ENCODE measurements at regions not wholly inside any gene's neighbourhood (a gene's known extent, or its start where the extent isn't known, plus 50 kb on each side); places are given as distances from the start of the nearest gene placed in this dataset.
A peak's percentile ranks its signal among the peaks of the same experiment; 100 is the strongest.

DNA sequence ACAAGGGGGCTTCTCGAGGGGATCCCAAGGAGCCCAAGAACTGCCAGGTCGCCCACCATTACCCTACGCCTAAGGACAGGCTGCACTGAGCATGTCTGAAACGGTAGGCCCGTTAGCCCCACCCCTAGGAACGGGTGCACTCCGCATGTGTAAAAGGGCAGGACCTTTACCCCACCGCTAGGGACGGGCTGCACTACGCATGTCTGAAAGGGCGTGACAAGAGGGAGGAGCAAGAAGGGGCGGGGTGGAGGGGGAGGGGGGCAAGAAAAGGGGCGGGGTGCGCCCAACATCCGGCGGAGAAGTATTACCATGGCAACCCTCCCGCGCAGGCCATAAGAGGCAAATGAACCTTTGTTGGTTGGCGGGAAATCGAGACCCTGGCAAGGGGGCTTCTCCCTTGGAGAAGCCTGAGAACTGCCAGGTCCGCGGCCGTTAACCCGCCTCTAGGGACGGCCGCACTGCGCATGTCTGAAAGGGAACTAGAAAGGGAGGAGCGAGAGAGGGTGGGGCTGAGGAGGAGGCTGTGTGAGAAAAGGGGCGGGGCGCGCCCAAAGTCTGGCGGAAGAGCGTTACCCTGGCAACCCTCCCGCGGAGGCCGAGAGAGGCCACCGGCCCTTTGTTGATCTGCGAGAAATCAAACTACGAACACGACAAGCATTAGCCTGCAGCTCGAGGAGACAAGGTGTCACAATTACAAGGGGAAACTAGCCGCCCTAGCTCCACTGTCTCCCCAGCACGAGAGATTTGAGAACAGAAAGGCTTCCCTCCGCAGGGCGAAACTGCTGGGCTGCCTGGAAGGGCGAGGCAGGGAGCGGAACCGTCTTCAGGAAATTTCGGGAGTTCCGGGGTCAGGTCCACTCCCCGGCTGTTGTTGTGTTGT, 2046.8 kb downstream of the TP53TG3F start:
- Mint-ChIP-seq H3K36me3 (peaks cover 0 to 7% (median 0%) of the 10 kb centered on the region in 5 donors), H3K4me3 (peak overlapping the region in 1 of 10 donors; percentile 20), H3K9me3 (peaks cover 10 to 62% (median 27%) of the 10 kb centered on the region in 11 donors), H3K4me1 (no peaks in the 10 kb centered on the region), H3K27me3 (no peaks in the 10 kb centered on the region), H3K27ac (no peak overlapping the region)
- Histone ChIP-seq H3K9me3 (ENCODE audit: control insufficient read depth in 2 of 3, low read length in 3 of 3) (peaks cover 0 to 16% (median 0%) of the 10 kb centered on the region in 3 experiments), H3K4me1 (ENCODE audit: control insufficient read depth in 2 of 2, insufficient read depth in 2 of 2, low read length in 2 of 2) (no peaks in the 10 kb centered on the region), H3K27ac (ENCODE audit: low read depth, low read length) (no peak overlapping the region), H3K36me3 (ENCODE audit: control insufficient read depth in 2 of 3, insufficient read depth in 3 of 3, low read length in 3 of 3) (no peaks in the 10 kb centered on the region), H3K27me3 (ENCODE audit: control insufficient read depth in 2 of 2, insufficient read depth in 2 of 2, low read length in 2 of 2) (no peaks in the 10 kb centered on the region), H3K4me3 (ENCODE audit: low read length) (no peak overlapping the region)
- CTCF ChIA-PET = no interaction called here
- POLR2A ChIA-PET = no interaction called here
- DNase-seq (no peak), ATAC-seq (no peak)
- intact Hi-C loops (cut with micrococcal nuclease) = no loop called here

DNA sequence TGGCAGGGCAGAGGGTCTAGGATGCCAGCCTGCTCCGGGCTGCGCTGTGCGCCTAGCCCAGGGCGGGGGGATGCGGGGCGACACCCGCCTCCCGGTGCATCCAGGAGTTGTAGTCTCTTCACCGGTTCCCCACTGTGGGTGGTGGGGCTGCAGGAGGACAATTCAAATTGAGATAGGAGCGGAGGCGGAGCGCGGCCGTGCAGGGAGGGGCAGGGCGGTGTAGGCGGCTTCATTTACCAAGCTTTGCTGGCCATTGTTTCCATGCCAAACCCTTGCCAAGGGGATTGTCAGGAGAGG, 2047.4 kb downstream of the TP53TG3F start:
- Mint-ChIP-seq H3K9me3 (peaks cover 10 to 63% (median 29%) of the 10 kb centered on the region in 11 donors), H3K27me3 (no peaks in the 10 kb centered on the region), H3K4me3 (no peak overlapping the region), H3K27ac (no peak overlapping the region), H3K36me3 (peaks cover 0 to 7% (median 0%) of the 10 kb centered on the region in 5 donors), H3K4me1 (no peaks in the 10 kb centered on the region)
- CTCF ChIA-PET = no interaction called here
- H3K4me3 ChIP-seq (ENCODE audit: low read length) = no peak overlapping the region
- DNase-seq (no peak), ATAC-seq (no peak)
- H3K27ac ChIP-seq (ENCODE audit: low read depth, low read length) = no peak overlapping the region
- H3K9me3 ChIP-seq (ENCODE audit: control insufficient read depth in 2 of 3, low read length in 3 of 3) = peaks cover 0 to 12% (median 0%) of the 10 kb centered on the region in 3 experiments
- POLR2A ChIA-PET = no interaction called here
- intact Hi-C loops (cut with micrococcal nuclease) = no loop called here
- H3K36me3 ChIP-seq (ENCODE audit: control insufficient read depth in 2 of 3, insufficient read depth in 3 of 3, low read length in 3 of 3) = no peaks in the 10 kb centered on the region
- no peaks in the 10 kb centered on the region for H3K4me1 ChIP-seq (ENCODE audit: control insufficient read depth in 2 of 2, insufficient read depth in 2 of 2, low read length in 2 of 2)
- no peaks in the 10 kb centered on the region for H3K27me3 ChIP-seq (ENCODE audit: control insufficient read depth in 2 of 2, insufficient read depth in 2 of 2, low read length in 2 of 2)

DNA sequence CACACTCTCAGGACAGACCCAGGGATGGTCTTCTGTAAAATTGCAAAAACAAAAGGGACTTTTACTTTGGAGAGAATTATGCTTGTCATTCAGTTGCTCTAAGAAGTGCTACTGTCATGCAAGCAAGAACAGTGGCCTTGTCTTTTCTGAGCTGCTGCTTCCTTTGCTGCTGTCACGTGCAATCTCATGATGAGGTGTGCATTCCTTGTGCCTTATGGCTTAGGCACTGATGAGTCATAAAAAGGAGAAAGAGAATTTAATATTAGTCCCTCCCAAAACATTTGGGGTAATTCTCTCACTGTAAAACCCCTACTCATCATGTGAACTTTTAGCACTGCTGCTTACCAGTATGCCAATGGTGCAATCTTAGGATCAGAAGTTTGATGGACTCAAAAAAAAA, 2051.3 kb downstream of the TP53TG3F start:
- H3K36me3 Mint-ChIP-seq = peaks cover 0 to 7% (median 0%) of the 10 kb centered on the region in 5 donors
- intact Hi-C loops (cut with micrococcal nuclease) = no loop called here
- no peaks in the 10 kb centered on the region for H3K36me3 ChIP-seq (ENCODE audit: control insufficient read depth in 2 of 3, insufficient read depth in 3 of 3, low read length in 3 of 3)
- H3K27ac ChIP-seq (ENCODE audit: low read depth, low read length) = no peak overlapping the region
- no peak for ATAC-seq
- H3K9me3 Mint-ChIP-seq = peaks cover 10 to 52% (median 27%) of the 10 kb centered on the region in 11 donors
- no peaks in the 10 kb centered on the region for H3K27me3 ChIP-seq (ENCODE audit: control insufficient read depth in 2 of 2, insufficient read depth in 2 of 2, low read length in 2 of 2)
- H3K4me1 ChIP-seq (ENCODE audit: control insufficient read depth in 2 of 2, insufficient read depth in 2 of 2, low read length in 2 of 2) = no peaks in the 10 kb centered on the region
- DNase-seq = no peak
- no peak overlapping the region for H3K4me3 ChIP-seq (ENCODE audit: low read length)
- ChIA-PET POLR2A (no interaction called here), CTCF (no interaction called here)
- no peaks in the 10 kb centered on the region for H3K27me3 Mint-ChIP-seq
- peaks cover 0 to 12% (median 0%) of the 10 kb centered on the region in 3 experiments for H3K9me3 ChIP-seq (ENCODE audit: control insufficient read depth in 2 of 3, low read length in 3 of 3)
- no peak overlapping the region for H3K4me3 Mint-ChIP-seq
- H3K27ac Mint-ChIP-seq = no peak overlapping the region
- no peaks in the 10 kb centered on the region for H3K4me1 Mint-ChIP-seq

DNA sequence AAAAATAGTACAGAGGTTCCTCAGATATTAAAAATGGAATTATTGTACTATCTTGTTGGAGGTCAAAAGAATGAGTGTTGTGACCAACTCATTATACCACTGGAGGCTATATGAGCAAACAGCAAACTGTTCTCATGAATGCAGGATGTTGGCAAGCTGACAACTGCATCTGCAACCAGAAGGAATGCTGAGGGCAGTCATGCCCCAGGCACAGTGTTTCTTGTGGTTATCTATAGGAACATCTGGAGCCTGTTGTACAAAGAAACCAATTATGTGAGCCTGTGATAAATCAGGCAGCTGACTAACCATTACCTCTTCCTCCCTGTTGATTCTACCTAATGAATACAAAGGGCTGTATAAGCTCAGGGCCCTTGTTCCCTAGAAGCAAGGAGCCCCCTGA, 2057.1 kb downstream of the TP53TG3F start:
- Histone ChIP-seq H3K27ac (ENCODE audit: low read depth, low read length) (no peak overlapping the region), H3K27me3 (ENCODE audit: control insufficient read depth in 2 of 2, insufficient read depth in 2 of 2, low read length in 2 of 2) (no peaks in the 10 kb centered on the region), H3K4me1 (ENCODE audit: control insufficient read depth in 2 of 2, insufficient read depth in 2 of 2, low read length in 2 of 2) (no peaks in the 10 kb centered on the region), H3K9me3 (ENCODE audit: control insufficient read depth in 2 of 3, low read length in 3 of 3) (peaks cover 0 to 20% (median 0%) of the 10 kb centered on the region in 3 experiments), H3K4me3 (ENCODE audit: low read length) (no peak overlapping the region), H3K36me3 (ENCODE audit: control insufficient read depth in 2 of 3, insufficient read depth in 3 of 3, low read length in 3 of 3) (no peaks in the 10 kb centered on the region)
- ATAC-seq (no peak), DNase-seq (no peak)
- H3K36me3 Mint-ChIP-seq = no peaks in the 10 kb centered on the region
- ChIA-PET POLR2A (no interaction called here), CTCF (no interaction called here)
- intact Hi-C loops (cut with micrococcal nuclease) = no loop called here
- no peaks in the 10 kb centered on the region for H3K4me1 Mint-ChIP-seq
- H3K27ac Mint-ChIP-seq = no peak overlapping the region
- no peaks in the 10 kb centered on the region for H3K27me3 Mint-ChIP-seq
- H3K4me3 Mint-ChIP-seq = no peak overlapping the region
- H3K9me3 Mint-ChIP-seq = peaks cover 8 to 48% (median 19%) of the 10 kb centered on the region in 11 donors

DNA sequence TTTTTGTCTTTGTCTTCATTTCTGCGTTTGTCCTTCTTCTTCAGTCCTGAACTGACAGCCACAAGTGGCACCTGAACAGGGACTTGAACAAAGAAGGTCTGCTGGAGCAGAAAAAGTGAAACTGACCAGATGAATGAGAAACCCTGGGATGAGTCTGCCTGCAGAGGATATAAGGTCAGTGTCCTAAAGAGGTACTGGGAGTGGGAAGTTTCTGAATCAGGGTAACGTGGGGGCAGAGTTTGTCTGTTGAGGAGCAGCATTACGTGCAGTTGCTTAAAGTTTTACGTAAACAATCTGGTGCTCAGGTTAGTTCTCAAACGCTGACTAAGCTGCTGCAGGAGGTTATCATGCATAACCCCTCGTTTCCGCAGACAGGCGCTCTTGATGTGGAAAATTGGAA, 2057.6 kb downstream of the TP53TG3F start:
- DNase-seq (no peak), ATAC-seq (no peak)
- Mint-ChIP-seq H3K4me1 (no peaks in the 10 kb centered on the region), H3K4me3 (no peak overlapping the region), H3K27me3 (no peaks in the 10 kb centered on the region), H3K36me3 (no peaks in the 10 kb centered on the region), H3K9me3 (peaks cover 8 to 47% (median 19%) of the 10 kb centered on the region in 11 donors), H3K27ac (no peak overlapping the region)
- Histone ChIP-seq H3K27me3 (ENCODE audit: control insufficient read depth in 2 of 2, insufficient read depth in 2 of 2, low read length in 2 of 2) (no peaks in the 10 kb centered on the region), H3K4me3 (ENCODE audit: low read length) (no peak overlapping the region), H3K9me3 (ENCODE audit: control insufficient read depth in 2 of 3, low read length in 3 of 3) (peaks cover 0 to 21% (median 0%) of the 10 kb centered on the region in 3 experiments), H3K4me1 (ENCODE audit: control insufficient read depth in 2 of 2, insufficient read depth in 2 of 2, low read length in 2 of 2) (no peaks in the 10 kb centered on the region), H3K27ac (ENCODE audit: low read depth, low read length) (no peak overlapping the region), H3K36me3 (ENCODE audit: control insufficient read depth in 2 of 3, insufficient read depth in 3 of 3, low read length in 3 of 3) (no peaks in the 10 kb centered on the region)
- POLR2A ChIA-PET = no interaction called here
- CTCF ChIA-PET = no interaction called here
- intact Hi-C loops (cut with micrococcal nuclease) = no loop called here

DNA sequence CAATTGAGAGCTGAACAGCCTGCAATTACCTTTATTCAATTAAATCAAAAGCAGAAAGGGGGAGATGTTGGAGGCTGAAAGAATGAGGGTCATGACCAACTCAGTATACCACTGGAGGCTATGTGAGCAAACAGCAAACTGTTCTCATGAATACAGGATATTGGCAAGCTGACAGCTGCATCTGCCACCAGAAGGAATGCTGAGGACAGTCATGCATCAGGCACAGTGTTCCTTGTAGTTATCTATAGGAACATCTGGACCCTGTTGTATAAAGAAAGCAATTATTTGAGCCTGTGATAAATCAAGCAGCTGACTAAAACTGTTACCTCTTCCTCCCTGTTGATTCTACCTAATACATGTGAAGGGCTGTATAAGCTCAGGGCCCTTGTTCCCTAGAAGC, 2064.6 kb downstream of the TP53TG3F start:
- ChIA-PET POLR2A (no interaction called here), CTCF (no interaction called here)
- intact Hi-C loops (cut with micrococcal nuclease) = no loop called here
- Mint-ChIP-seq H3K9me3 (peaks cover 5 to 47% (median 30%) of the 10 kb centered on the region in 11 donors), H3K27me3 (no peaks in the 10 kb centered on the region), H3K36me3 (peaks cover 0 to 4% (median 0%) of the 10 kb centered on the region in 5 donors), H3K27ac (no peak overlapping the region), H3K4me1 (no peaks in the 10 kb centered on the region), H3K4me3 (no peak overlapping the region)
- no peaks in the 10 kb centered on the region for H3K36me3 ChIP-seq (ENCODE audit: control insufficient read depth in 2 of 3, insufficient read depth in 3 of 3, low read length in 3 of 3)
- peaks cover 0 to 23% (median 0%) of the 10 kb centered on the region in 3 experiments for H3K9me3 ChIP-seq (ENCODE audit: control insufficient read depth in 2 of 3, low read length in 3 of 3)
- H3K27me3 ChIP-seq (ENCODE audit: control insufficient read depth in 2 of 2, insufficient read depth in 2 of 2, low read length in 2 of 2) = no peaks in the 10 kb centered on the region
- ATAC-seq (no peak), DNase-seq (no peak)
- no peak overlapping the region for H3K27ac ChIP-seq (ENCODE audit: low read depth, low read length)
- H3K4me3 ChIP-seq (ENCODE audit: low read length) = no peak overlapping the region
- H3K4me1 ChIP-seq (ENCODE audit: control insufficient read depth in 2 of 2, insufficient read depth in 2 of 2, low read length in 2 of 2) = no peaks in the 10 kb centered on the region

DNA sequence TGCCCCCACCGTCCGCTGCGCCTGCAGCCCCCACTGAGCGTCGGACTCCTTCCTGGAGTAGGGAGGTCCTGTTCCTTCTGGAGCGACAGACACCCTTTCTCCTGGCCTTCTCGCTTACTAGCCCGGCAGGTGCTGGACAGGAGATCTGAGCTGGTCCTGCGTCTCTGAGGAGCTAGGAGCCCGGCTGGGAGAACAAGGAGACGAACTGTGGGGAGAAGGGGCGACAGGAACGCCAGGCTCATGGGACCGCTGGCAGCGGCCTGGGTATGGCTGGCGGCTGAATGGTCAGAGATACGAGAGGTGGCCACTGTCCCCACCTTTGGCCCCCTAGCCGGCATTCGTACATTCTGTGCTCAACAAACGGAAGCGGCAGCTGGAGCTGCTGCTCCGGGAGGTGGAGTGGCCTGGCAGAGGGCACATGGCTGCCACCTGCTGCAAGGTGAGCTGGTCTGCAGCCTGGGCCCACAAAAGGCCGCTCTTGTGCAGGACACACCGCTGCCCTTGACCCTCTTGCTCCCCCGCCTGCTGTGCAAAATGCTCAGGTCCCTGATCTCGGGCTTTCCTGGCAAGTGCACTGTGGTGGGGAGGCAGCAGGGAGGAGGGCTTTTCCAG, 2066.7 kb downstream of the TP53TG3F start:
- CTCF ChIA-PET = no interaction called here
- Histone ChIP-seq H3K4me3 (ENCODE audit: low read length) (no peak overlapping the region), H3K27ac (ENCODE audit: low read depth, low read length) (no peak overlapping the region), H3K9me3 (ENCODE audit: control insufficient read depth in 2 of 3, low read length in 3 of 3) (peaks cover 0 to 15% (median 0%) of the 10 kb centered on the region in 3 experiments), H3K27me3 (ENCODE audit: control insufficient read depth in 2 of 2, insufficient read depth in 2 of 2, low read length in 2 of 2) (no peaks in the 10 kb centered on the region), H3K4me1 (ENCODE audit: control insufficient read depth in 2 of 2, insufficient read depth in 2 of 2, low read length in 2 of 2) (no peaks in the 10 kb centered on the region), H3K36me3 (ENCODE audit: control insufficient read depth in 2 of 3, insufficient read depth in 3 of 3, low read length in 3 of 3) (no peaks in the 10 kb centered on the region)
- Mint-ChIP-seq H3K27me3 (no peaks in the 10 kb centered on the region), H3K4me1 (no peaks in the 10 kb centered on the region), H3K9me3 (peaks cover 5 to 59% (median 31%) of the 10 kb centered on the region in 11 donors), H3K27ac (no peak overlapping the region), H3K36me3 (peaks cover 0 to 4% (median 0%) of the 10 kb centered on the region in 5 donors), H3K4me3 (no peak overlapping the region)
- no peak for DNase-seq
- POLR2A ChIA-PET = no interaction called here
- intact Hi-C loops (cut with micrococcal nuclease) = no loop called here
- ATAC-seq = no peak

Data from naive thymus-derived CD4-positive, alpha-beta T cell (primary cell).